Iris pigment epithelial cell (primary cell): ENCODE measurements at regions not wholly inside any gene's neighbourhood (a gene's known extent, or its start where the extent isn't known, plus 50 kb on each side); places are given as distances from the start of the nearest gene placed in this dataset.

ENCODE experiments used
- DNase-seq: peaks from one replicate; pipeline ENCODE4 v3.0.0-alpha.2; 2011; ENCODE audit warnings: low read depth

DNA sequence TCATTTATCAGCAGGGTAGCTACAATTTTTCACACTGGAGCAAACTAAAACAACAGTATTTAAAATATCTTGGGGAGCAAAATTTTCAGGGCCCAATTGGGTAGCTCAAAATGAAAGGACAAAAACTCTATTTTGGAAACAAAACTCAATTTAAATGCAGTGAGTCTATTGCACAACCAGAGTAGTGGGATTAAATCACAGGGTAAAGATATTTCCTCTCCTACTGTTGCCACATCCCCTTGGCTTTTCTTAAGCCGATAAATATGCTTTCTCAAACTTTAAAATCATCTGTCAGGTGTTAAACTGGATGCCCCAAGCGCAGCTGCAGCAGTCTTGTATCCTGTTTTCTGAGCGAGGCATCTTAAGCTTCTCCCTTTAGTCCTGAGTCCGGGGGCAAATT, 1474.3 kb upstream of the CDH9 start:
- peak; percentile 77 for DNase-seq

DNA sequence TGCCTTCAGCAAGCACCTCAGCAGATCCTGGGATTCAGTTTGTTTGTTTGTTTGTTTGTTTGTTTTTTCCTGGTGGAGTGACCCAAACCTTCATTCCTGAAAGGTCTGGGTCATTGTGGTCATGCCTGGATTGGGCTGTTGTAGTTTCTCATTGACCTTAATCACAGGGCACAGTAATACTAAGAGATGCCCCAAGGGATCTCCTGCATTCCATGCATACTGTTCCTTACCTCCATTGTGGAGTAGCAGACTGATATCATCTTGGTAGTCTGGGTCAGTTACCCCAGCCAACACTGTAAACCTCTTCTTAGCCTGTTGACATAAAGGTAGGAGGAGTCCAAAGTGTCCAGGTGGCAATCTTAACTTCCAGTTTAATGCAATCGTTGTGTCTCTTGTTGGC, 1466.7 kb upstream of the CDH9 start:
- DNase-seq = no peak

DNA sequence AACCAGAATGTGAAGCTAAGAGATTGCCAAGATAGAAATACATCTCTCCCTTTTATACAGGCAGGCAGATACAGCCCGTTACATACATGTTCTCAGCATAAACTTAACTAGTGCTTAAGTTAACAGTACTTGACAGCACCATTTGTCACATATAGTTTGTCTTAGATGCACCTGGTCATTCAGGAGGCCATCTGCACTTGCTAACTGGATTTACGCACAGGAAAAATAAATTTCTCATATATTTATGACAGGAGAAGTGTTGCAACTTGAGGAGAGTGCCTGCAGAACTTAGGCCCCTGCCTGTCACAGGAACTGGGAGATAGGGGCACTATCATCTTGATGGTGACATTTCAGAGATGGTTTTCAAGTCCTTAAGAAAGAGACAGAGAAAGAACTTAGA, 1462.1 kb upstream of the CDH9 start:
- DNase-seq = no peak

DNA sequence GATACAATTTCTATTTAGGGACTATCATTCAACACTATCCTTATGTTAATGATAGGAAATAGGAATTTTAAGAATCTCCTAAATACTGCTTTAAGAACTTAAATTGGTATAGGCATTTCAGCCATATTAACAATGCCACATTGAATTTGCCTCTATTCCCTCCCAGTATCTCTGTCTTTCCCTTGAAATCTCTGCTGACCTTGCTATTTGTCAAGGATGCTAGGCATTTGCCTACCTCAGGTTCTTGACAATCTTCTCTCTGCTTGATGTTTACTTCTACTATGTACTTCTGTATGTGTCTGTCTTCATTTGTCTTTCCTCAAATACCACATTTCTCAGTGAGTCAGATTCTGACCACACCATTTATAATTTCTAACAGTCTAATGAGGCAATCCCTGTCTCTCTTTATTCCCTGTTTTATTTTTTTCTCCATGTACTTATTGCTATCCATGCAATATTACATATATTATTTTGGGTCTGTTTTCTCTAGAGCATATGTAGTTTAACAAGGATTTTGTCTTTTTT, 1461.4 kb upstream of the CDH9 start:
- peak; percentile 64 for DNase-seq

DNA sequence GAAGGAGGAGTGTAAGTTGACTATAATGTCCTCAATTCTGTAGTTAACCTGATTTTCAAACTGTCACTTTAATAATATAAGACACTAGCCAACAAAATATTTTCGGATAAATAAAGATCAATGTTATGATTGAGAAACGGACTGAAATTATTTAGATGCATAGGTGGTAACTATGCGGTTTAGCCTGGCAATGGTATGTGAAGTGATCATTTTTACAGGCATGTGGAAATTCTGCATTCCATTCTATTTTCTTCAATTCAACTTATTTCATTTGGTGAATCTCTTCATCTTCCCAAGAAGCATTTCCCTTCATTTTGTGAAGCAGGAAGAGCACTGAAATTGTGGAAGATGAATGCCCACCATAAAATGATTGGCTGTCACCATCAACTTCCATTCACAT, 1457.5 kb upstream of the CDH9 start:
- DNase-seq = no peak

DNA sequence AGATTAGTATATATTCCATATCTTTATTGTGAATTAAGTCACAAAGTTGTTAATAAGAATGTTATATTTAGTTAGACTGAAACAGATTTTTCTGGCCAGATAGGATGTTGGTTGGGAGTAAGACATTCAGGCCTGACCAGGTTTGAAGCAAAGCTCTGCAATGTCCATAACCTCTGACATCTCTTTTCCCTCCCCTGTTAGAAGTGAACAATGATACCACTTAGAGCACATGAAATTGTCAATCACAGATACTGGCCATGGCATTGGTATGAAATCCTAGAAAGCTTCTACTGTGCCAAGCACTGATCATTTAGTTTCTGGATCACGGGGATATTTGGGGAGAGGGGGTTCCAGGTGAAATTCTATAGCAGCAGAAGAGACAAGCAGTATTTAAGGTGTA, 1455.1 kb upstream of the CDH9 start:
- no peak for DNase-seq

DNA sequence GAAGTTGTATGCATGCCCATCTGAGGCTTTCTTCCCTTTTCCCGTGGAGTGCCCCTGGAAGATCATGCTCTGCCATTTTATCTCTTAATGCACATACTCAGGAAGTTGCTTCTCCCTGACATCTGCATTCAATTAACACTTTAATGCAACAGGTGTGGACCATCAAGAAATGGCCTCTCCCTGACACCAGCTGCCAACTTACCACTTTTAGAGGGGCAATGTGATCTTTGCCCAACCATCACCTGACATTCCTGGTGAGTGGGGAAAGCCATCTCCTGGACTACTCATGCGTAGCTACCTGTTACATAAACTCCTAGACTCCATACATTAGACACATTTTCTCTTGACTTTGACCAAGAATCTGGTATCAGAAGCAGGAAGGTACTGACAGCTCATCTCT, 1450.4 kb upstream of the CDH9 start:
- no peak for DNase-seq

DNA sequence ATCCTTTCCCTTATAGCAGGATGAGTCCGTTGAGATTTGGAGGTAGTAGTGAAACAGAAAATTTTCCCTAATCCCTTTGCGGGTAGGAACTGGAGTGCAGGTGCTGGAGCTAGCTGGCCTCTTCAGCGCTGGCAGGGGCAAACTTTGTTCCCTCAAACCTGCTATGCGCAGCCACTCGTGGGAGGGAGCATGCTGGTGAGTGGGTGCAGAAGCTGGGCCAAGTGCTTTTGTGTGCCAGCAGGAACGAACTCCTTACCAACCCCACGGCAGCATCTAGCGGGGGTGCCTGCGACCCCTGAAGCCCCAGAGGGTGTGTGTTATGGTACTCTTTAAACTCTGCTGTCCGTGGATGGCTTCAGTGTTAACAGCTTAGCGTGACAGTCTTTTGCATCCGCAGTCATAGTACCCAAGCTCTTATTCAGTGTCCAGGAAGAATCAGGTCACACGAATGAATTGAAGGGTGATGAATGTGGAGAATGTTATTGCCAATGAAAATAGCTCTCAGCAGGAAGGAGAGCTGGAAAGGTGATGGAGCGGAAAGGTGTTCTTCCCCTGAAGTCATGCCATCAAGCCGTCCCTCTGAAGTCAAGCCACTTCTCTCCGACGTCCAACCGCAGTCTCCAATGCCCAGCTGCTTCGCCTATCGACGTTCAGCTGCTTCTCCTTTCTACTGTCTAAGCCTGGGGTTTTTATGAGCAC, 1445.1 kb upstream of the CDH9 start:
- no peak for DNase-seq

DNA sequence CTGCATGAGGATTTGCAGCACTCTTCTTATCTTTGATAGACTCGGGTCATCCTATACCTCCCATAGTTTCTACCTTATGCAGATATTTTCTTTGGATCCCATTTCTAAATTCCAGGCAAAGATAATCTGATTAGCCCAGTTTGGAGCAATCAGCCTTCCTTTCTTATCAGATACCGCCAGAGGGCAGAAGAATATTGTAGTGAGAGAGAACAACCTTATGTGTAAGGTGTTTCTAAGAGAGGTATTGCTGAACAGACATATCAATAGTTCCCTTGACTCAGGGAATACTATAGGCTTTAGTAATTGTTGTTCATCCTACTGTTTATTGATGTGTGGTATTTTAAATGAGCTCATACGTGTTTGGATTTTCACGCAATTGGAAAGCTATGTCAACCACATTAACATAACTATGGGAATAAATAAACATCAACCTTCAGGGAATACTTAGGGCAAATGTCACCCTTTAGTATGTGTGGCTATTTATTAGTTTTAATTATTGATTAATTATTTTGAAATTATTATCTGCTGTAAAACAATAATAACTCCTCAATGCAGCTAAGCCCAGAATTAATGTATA, 1435.2 kb upstream of the CDH9 start:
- DNase-seq = peak; percentile 19

DNA sequence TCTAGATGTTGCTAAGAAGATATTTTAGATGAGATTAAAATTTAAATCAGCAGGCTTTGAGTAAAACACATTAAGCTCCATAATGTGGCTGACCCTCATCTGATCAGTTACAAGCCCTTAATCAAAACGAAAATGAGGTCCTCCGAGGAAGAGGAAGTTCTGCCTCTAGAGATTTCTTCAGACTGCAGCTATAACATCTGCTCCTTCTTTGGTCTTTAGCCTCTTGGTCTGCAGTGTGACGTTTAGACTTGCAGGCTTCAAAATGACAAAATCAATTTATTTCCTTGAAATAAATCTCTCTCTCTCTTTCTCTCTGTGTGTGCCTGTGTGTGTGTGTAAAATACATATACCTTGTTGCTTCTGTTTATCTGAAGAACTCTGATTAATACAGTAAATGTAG, 1429.8 kb upstream of the CDH9 start:
- DNase-seq = no peak

DNA sequence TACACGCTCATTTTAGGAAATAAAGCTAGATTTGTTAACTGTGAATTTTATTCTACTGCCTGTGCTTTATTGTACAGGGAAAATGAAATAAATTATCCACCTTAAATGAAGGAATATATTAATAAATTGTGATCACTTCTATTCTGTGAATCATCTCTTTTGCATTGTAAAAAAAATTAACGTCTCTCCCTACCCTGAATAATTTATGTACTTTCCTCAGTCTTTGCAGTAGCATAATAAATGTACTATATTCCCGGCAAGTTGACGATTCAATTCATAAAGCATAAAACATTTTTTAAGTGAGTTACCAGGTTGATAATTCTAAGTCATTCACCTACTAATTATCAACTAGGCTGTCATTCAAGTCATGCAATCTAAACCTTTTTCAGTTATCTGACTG, 1425.3 kb upstream of the CDH9 start:
- no peak for DNase-seq

DNA sequence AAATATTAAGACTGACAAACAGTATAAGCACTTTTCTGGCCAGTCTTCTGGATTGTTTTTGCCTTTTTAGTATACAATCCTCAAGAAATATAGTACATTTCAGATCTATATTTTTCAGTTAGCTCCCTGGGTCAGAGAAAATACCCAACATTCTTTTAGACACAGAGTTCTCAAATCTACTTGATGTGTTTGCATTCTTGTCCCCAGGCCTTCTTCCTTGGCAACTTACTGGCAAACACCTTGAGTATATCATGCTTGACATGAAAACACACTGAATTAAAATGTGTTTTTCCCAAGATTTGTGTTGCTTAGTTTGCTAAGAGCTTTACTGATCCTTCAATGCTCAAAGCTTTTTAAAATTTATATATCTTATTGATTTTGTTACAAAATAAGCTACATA, 1413.1 kb upstream of the CDH9 start:
- DNase-seq = no peak

DNA sequence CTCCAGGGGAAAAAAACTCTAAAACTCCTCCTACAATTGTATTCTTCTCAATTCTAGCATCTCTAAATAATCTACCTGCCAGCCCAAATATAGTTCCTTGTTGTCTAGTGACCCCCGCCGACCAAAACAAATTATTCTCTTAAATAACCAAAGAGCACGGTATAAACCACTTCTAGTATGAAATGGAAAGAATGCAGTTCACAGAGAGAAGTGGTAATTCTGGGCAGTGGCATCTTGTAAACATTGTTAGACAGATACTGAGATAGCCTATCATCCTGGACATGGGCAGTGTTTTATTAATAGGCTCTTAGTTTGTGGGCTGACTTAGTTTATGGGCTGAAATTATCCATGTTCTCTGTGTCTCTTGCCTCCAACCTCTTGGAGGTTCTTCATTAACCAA, 1412.6 kb upstream of the CDH9 start:
- no peak for DNase-seq

DNA sequence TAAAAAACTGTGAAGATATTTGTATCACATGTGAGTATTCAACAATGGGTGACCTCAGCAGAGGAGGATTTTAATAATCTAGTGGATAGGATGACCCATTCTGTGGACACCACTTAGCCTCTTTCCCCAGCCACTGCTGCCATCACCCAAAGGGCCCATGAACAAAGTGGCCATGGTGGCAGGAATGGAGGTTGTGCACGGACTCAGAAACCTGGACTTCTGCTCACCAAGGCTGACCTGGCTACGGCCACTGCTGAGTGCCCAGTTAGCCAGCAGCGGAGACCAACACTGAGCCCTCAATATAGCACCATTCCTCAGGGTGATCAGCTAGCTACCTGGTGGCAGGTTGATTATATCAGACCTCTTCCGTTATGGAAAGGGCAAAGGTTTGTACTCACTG, 1410.4 kb upstream of the CDH9 start:
- no peak for DNase-seq

DNA sequence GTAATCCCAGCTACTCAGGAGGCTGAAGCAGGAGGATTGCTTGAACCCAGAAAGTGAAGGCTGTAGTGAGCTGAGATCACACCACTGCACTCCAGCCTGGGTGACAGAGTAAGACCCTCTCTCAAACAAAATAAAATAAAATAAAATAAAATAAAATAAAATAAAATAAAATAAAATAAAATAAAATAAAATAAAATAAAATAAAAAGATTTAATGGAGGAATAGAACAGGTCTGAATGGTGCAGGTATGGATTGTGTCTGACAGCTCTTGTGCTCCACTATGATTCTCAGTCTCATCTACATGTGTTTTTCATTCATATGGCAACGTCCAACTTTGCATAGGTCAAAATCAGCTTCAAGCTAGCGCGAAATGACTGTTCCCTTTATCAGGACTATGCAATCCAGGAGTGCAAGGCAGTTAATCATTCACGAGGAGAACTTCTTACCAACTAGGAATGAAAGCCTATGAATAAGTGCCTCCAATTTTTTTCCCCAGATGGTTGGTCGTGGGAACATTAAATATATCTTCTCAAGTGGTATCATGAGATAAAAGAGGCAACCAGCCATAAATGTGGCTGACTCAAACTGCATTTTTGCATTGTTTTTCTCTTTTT, 1392.3 kb upstream of the CDH9 start:
- DNase-seq = no peak

DNA sequence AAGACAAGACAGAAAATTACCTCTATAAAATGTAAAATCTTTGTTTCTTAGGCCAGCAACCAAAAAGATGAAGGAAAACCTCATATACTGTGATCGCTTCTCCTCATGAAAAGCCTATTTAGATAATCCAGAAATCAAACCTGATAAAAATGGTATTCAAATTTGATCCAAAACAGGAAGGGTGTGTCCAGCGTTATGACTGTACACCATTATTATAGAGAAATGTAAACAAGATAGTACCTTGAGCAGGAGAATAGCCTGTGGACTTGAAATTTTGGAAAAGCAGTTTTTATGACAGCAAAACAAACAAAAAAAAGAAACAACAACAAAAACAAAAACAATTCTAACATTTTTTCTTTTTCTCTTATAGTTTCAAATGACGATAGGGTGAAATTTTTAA, 1382.8 kb upstream of the CDH9 start:
- no peak for DNase-seq

DNA sequence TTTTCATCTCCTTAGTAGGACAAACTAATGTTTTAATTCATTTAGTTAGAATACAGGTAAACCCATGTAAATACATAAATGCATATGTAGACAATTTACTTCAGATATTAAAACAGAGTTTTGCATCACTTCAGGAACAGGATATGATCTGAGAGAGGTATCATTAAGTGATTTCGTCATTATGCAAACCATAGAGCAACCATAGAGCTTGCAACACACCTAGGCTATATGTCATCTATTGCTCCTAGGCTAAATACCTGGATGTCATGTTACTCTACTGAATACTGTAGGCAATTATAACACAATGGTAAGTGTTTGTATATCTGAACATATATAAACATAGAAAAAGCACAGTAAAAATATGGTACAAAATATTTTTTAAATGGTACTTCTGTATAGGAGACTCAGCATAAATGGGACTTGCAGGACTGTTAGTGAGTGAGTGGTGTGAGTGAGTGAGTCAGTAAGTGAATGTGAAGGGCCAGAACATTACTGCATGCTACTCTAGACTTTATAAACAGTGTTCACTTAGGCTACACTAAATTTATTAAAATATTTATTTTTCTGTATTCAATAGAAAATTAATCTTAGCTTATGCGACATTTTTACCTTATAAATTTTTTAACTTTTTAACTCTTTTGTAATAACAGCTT, 1377.5 kb upstream of the CDH9 start:
- DNase-seq = no peak

DNA sequence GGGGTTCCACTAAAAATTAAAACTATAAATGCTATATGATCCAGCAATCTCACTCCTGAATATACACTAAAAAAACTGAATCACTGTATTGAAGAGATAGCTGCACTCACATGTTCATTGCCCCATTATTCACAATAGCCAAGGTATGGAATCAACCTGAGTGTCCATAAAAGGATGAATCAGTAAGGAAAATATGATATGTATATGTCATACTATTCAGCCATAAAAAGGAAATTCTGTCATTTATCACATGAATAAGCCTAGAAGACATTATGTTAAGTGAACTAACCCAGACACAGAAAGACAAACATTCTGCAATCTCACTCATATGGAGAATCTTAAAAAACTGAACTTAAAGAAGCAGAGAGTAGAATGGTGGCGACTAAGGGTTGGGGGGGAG, 1376.2 kb upstream of the CDH9 start:
- no peak for DNase-seq

DNA sequence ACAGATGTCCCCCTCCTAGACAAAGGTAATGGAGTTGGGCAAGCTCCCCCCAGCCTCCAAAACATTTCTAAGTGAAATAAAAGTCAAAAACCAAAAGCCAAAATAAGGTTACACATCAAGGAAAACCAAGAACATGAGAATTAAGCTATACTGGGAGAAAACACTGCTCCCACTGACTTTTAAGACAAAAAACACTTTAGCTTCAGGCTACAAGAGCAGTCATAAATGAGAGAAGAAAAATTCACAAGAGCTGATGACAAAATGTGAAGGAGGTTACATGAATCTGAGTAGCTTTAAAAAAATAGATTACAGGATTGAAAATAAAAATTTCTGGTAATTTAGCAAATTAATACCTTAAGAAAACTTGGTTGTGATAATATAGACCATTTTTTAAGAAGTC, 1370.3 kb upstream of the CDH9 start:
- DNase-seq = no peak

DNA sequence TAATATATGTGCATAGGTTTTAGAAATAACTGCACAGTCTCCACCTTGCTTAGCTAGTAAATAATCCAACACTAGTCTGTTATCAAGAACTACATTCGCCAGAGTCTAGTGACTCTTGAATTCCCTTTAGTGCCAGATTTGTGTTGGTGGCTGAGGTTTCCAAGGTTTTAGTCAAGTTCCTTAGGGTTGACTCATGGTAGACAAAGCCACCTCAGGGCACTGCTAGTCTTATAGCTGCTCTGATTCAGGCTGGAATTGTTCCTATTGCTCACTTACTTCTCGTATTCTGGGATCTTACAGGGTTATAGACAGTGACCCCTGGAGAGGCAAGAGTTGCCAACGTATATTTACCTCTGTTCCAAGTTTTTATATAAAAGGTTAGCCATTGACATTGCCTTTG, 1369.8 kb upstream of the CDH9 start:
- DNase-seq = peak; percentile 85

DNA sequence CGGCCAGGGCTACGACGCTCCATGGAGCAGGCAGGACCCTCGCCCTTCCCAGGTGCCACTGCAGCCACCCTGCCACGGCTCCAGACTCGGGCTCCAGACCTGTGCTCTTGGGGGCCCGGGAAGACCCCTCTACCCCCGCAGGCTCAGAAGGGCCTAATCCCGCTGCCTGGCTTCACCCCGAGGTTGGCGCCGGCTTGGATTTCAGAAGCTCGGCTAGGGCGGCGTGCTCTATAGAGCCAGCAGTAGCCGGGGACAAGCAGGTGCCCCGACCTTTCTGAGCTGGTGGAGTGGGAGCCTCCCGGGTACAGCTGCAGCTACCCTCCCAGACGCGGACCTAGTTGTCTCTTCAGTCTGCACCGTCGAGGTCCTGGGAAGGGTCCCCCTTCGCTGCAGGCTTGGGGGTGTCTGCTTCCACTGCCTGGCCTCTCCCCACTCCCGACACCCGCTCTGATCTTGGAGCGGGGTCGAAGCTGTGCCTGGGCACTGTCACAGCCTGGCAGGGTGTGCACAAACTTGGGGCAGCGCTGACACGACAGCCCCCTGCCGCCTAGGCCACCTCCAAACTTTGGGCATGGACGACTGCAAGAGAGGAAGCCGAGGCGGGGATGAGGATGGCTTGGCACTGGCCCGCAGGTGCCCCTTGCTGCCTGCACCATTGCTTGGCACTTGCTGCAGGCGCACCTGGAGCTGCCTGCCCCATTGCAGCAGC, 1366.1 kb upstream of the CDH9 start:
- DNase-seq = no peak

DNA sequence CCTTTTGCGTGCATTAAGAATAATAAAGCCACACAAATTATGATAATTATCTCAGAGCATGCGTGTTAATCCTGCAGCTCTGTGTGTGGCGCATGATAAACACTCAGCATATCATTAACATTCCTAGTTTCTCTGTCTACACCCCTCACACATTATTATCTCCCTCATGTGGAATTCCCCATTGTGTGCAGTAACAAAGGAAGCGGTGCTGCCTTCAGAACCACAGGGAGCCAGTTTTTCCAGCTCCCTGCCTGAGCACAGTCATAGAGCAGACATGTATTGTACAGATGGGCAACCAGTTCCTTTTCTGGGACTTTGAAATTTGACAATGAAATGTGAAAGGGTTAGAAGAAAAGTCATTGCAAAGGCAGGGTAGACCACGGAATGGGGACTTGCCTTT, 1365.5 kb upstream of the CDH9 start:
- peak; percentile 15 for DNase-seq
